SK-N-SH (cell line): ENCODE measurements at regions not wholly inside any gene's neighbourhood (a gene's known extent, or its start where the extent isn't known, plus 50 kb on each side); places are given as distances from the start of the nearest gene placed in this dataset.
A peak's percentile ranks its signal among the peaks of the same experiment; 100 is the strongest.

Experiments
- CTCF ChIA-PET: fragments of 300-600, 350-600 bp; formaldehyde crosslinking; extraction: SDS; loops from one replicate; lab custom pipeline; 2021; lab: Yijun Ruan, JAX
- POLR2A ChIA-PET: fragments of 350-600 bp; sonication (Branson Sonifier 250); formaldehyde crosslinking; extraction: SDS; loops from one replicate; lab custom pipeline; 2020; ENCODE audit warnings: antibody characterized with exemption, inconsistent platforms; lab: Yijun Ruan, JAX
- DNase-seq: peaks from one replicate; pipeline ENCODE4 v3.0.0; 2012
- H2AFZ ChIP-seq: fragments of 200-600 bp; sonication (generic); 2 replicates; pipeline ENCODE4 v1.8.1; 2016; ENCODE audit warnings: antibody characterized with exemption, mild to moderate bottlenecking, low read depth
- H3F3A ChIP-seq: fragments of 200-600 bp; sonication (generic); replicated peaks from 2 replicates; pipeline ENCODE3; 2016; ENCODE audit warnings: antibody characterized with exemption, mild to moderate bottlenecking; ENCODE audit not compliant: insufficient read depth
- H3K27ac ChIP-seq, 2 experiments: fragments of 200-500 bp in 1 of 2; fragments of 200-600 bp in 1 of 2; sonication (Bioruptor generic) in 1 of 2; sonication (generic), shearing (Covaris generic) in 1 of 2; 2 replicates each; pipeline versions ENCODE4 v1.5.1 to v1.6.1; 2014 to 2016; ENCODE audit warnings: low read depth in 2 of 2, inconsistent platforms in 1 of 2, low read length in 1 of 2, mild to moderate bottlenecking in 1 of 2, mixed read lengths in 1 of 2
- H3K27me3 ChIP-seq: fragments of 200-600 bp; sonication (generic), shearing (Covaris generic); 2 replicates; pipeline ENCODE4 v1.6.1; 2016; ENCODE audit warnings: mixed run types; ENCODE audit not compliant: insufficient read depth
- H3K36me3 ChIP-seq, 2 experiments: fragments of 200-500 bp in 1 of 2; fragments of 200-600 bp in 1 of 2; sonication (Bioruptor generic) in 1 of 2; sonication (generic) in 1 of 2; replicated peaks in 1 of 2; 2 replicates each; pipeline versions ENCODE3 to v1.5.1; 2014 to 2016; ENCODE audit warnings: low read length in 1 of 2, mild to moderate bottlenecking in 1 of 2; ENCODE audit not compliant: insufficient read depth in 2 of 2, control insufficient read depth in 1 of 2
- H3K4me1 ChIP-seq, 2 experiments: fragments of 200-500 bp in 1 of 2; fragments of 200-600 bp in 1 of 2; sonication (Bioruptor generic) in 1 of 2; sonication (generic), shearing (Covaris generic) in 1 of 2; 2 replicates each; pipeline versions ENCODE4 v1.5.1 to v1.6.1; 2014 to 2016; ENCODE audit warnings: low read depth in 1 of 2, low read length in 1 of 2, mixed run types in 1 of 2; ENCODE audit not compliant: insufficient read depth in 2 of 2, control insufficient read depth in 1 of 2
- H3K4me2 ChIP-seq: fragments of 200-600 bp; sonication (generic), shearing (Covaris generic); 2 replicates; pipeline ENCODE4 v1.6.1; 2017; ENCODE audit warnings: mixed run types
- H3K4me3 ChIP-seq, 2 experiments: fragments of 200-500 bp in 1 of 2; fragments of 200-600 bp in 1 of 2; sonication (Bioruptor generic) in 1 of 2; sonication (generic), shearing (Covaris generic) in 1 of 2; 2 replicates each; pipeline versions ENCODE4 v1.5.1 to v1.8.1; 2014 to 2016; ENCODE audit warnings: low read depth in 2 of 2, inconsistent platforms in 1 of 2, low read length in 1 of 2, mild to moderate bottlenecking in 1 of 2, mixed read lengths in 1 of 2, moderate library complexity in 1 of 2
- H3K79me2 ChIP-seq: fragments of 200-600 bp; sonication (generic); 2 replicates; pipeline ENCODE4 v1.8.1; 2017; ENCODE audit warnings: mild to moderate bottlenecking; ENCODE audit not compliant: insufficient read depth
- H3K9ac ChIP-seq: fragments of 200-600 bp; sonication (generic); 2 replicates; pipeline ENCODE4 v1.6.1; 2017; ENCODE audit warnings: mixed run types
- H3K9me2 ChIP-seq: fragments of 200-600 bp; sonication (generic); 2 replicates; pipeline ENCODE4 v1.6.1; 2017; ENCODE audit warnings: mixed run types
- H3K9me3 ChIP-seq: fragments of 200-600 bp; sonication (generic); 2 replicates; pipeline ENCODE4 v1.6.1; 2017; ENCODE audit warnings: mixed run types, mild to moderate bottlenecking, moderate library complexity
- H4K20me1 ChIP-seq: fragments of 200-600 bp; sonication (generic); 2 replicates; pipeline ENCODE4 v1.6.1; 2017; ENCODE audit warnings: mild to moderate bottlenecking, mixed run types; ENCODE audit not compliant: insufficient read depth
- CTCF ChIP-seq: fragments of 200-600 bp; sonication (generic); IDR thresholded peaks from 2 replicates; pipeline ENCODE4 v1.6.1; 2017; ENCODE audit warnings: antibody characterized with exemption, mild to moderate bottlenecking, moderate library complexity
- ELF1 ChIP-seq: IDR thresholded peaks from 2 replicates; pipeline ENCODE4 v1.4.0; 2012
- EP300 ChIP-seq, 2 experiments: IDR thresholded peaks; 2 replicates each; pipeline versions ENCODE4 v1.4.0 to v1.6.1; 2012; ENCODE audit warnings: borderline replicate concordance in 1 of 2, low read depth in 1 of 2, low read length in 1 of 2
- EZH2phosphoT487 ChIP-seq: fragments of 200-600 bp; sonication (generic); IDR thresholded peaks from 2 replicates; pipeline ENCODE4 v1.6.1; 2017; ENCODE audit warnings: low read depth, mixed run types, mild to moderate bottlenecking, antibody characterized with exemption, moderate library complexity, borderline replicate concordance
- FOSL2 ChIP-seq: IDR thresholded peaks from 2 replicates; pipeline ENCODE4 v1.4.0; 2012; ENCODE audit warnings: low read depth, mild to moderate bottlenecking, moderate library complexity, borderline replicate concordance
- FOXJ3 ChIP-seq: sonication (generic); formaldehyde crosslinking; IDR thresholded peaks from 2 replicates; pipeline ENCODE4 v1.5.1; 2020; ENCODE audit warnings: mild to moderate bottlenecking, missing genetic modification reagents
- FOXM1 ChIP-seq: IDR thresholded peaks from 2 replicates; pipeline ENCODE4 v1.4.0; 2012; ENCODE audit warnings: low read depth, mild to moderate bottlenecking
- GATA2 ChIP-seq: sonication (generic); formaldehyde crosslinking; IDR thresholded peaks from 2 replicates; pipeline ENCODE4 v1.5.0; 2020; ENCODE audit warnings: mild to moderate bottlenecking, missing genetic modification reagents
- IRF3 ChIP-seq: fragments of 150-350 bp; IDR thresholded peaks from 2 replicates; pipeline ENCODE4 v1.6.1; 2016; ENCODE audit warnings: mild to moderate bottlenecking, low read depth, low read length
- JUND ChIP-seq: IDR thresholded peaks from 2 replicates; pipeline ENCODE4 v1.4.0; 2012
- MAX ChIP-seq: IDR thresholded peaks from 2 replicates; pipeline ENCODE4 v1.4.0; 2012; ENCODE audit warnings: low read depth
- MEF2A ChIP-seq: IDR thresholded peaks from 2 replicates; pipeline ENCODE4 v1.4.0; 2012; ENCODE audit warnings: low read depth, borderline replicate concordance
- NFIC ChIP-seq: IDR thresholded peaks from 2 replicates; pipeline ENCODE4 v1.4.0; 2012; ENCODE audit warnings: borderline replicate concordance
- NRF1 ChIP-seq: IDR thresholded peaks from 2 replicates; pipeline ENCODE4 v1.6.1; 2012; ENCODE audit warnings: low read depth, mild to moderate bottlenecking, low read length
- POLR2AphosphoS5 ChIP-seq: IDR thresholded peaks from 2 replicates; pipeline ENCODE4 v1.6.1; 2012; ENCODE audit warnings: low read depth, low read length
- RCOR1 ChIP-seq: fragments of 150-350 bp; IDR thresholded peaks from 2 replicates; pipeline ENCODE4 v1.6.1; 2017; ENCODE audit warnings: antibody characterized with exemption, low read length
- RXRA ChIP-seq: IDR thresholded peaks from 2 replicates; pipeline ENCODE4 v1.4.0; 2012; ENCODE audit warnings: low read depth, mild to moderate bottlenecking, borderline replicate concordance
- TCF12 ChIP-seq: IDR thresholded peaks from 2 replicates; pipeline ENCODE4 v1.4.0; 2012
- TEAD4 ChIP-seq: IDR thresholded peaks from 2 replicates; pipeline ENCODE4 v1.4.0; 2012; ENCODE audit warnings: mild to moderate bottlenecking, borderline replicate concordance; ENCODE audit not compliant: insufficient read depth
- YY1 ChIP-seq: IDR thresholded peaks from 2 replicates; pipeline ENCODE4 v1.4.0; 2012; ENCODE audit warnings: low read depth, mild to moderate bottlenecking
- WGBS: methylation state at CpG from one replicate; pipeline ENCODE4 v1.1.6; 2017; ENCODE audit warnings: low lambda C conversion rate; 5-methylcytosine and 5-hydroxymethylcytosine counted together
- TF ChIP-seq, protein P1 (sequence below): IDR thresholded peaks from 2 replicates; pipeline ENCODE4 v1.4.0; 2012; ENCODE audit warnings: low read depth, borderline replicate concordance
- TF ChIP-seq, protein P2 (sequence below): IDR thresholded peaks from 2 replicates; pipeline ENCODE4; 2012

GRCh38 chr9:107707915-107708441, 218.4 kb upstream of the KLF4 start:
- ChIA-PET CTCF (no interaction called here), POLR2A (no interaction called here)
- Histone ChIP-seq H3F3A (peaks cover 7% of the 10 kb centered on the region), H3K79me2 (no peaks in the 10 kb centered on the region), H3K36me3 (no peaks in the 10 kb centered on the region), H3K4me3 (no peak overlapping the region), H3K9me3 (no peaks in the 10 kb centered on the region), H3K9ac (no peak overlapping the region), H3K27ac (peak overlapping the region in 1 of 2 experiments; percentile 74; a peak in 2 of 4 replicates), H3K9me2 (no peaks in the 10 kb centered on the region), H4K20me1 (no peaks in the 10 kb centered on the region), H2AFZ (no peak overlapping the region), H3K27me3 (no peaks in the 10 kb centered on the region), H3K4me1 (peaks cover 0 to 18% of the 10 kb centered on the region in 2 experiments; a peak in 2 of 4 replicates), H3K4me2 (peak overlapping the region; percentile 36; the same call in 1 of the 2 replicates)
- TF ChIP-seq JUND (peak; percentile 55), NRF1 (no peak), FOXJ3 (CRISPR knock-in tag) (no peak), GATA2 (CRISPR knock-in tag) (no peak), NFIC (peak; percentile 60), EZH2phosphoT487 (no peak), YY1 (peak; percentile 15; the same call in 1 of the 2 replicates), FOSL2 (peak; percentile 73)
- WGBS, result 47% methylated on average over 7 of the region's 7 CpGs
- no peak for DNase-seq

DNA sequence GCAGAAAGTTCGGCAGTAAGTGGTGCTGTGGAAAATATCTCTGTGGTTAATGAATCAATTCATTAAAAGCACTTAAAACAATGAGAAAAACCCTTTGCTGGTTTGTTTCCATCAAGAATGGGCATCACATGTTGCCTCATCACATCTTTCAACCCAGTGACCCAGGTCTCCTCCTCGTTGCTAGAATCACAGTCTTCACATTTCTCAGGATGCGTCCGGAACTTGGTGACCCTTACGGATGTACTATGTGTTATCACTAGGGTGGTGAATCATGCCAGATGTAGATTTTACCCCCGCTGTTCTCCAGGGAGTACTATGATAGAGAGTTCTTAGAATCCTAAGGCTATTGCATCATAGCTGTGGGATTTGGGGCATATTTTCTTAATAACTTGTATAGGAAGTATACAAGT, 217.9 kb upstream of the KLF4 start:
- no peaks in the 10 kb centered on the region for H3K27me3 ChIP-seq
- WGBS, result 0% methylated on average over 6 of the region's 6 CpGs
- no peak overlapping the region for H3K9ac ChIP-seq
- peaks cover 0 to 15% of the 10 kb centered on the region in 2 experiments; a peak in 2 of 4 replicates for H3K4me1 ChIP-seq
- no peaks in the 10 kb centered on the region for H3K79me2 ChIP-seq
- H3K9me3 ChIP-seq, result no peaks in the 10 kb centered on the region
- no peaks in the 10 kb centered on the region for H3K9me2 ChIP-seq
- peak overlapping the region in 1 of 2 experiments; percentile 74; a peak in 2 of 4 replicates for H3K27ac ChIP-seq
- ChIA-PET CTCF (no interaction called here), POLR2A (no interaction called here)
- H3F3A ChIP-seq, result peaks cover 7% of the 10 kb centered on the region
- DNase-seq, result no peak
- no peak overlapping the region for H3K4me3 ChIP-seq
- no peak overlapping the region for H2AFZ ChIP-seq
- H3K36me3 ChIP-seq, result no peaks in the 10 kb centered on the region
- H4K20me1 ChIP-seq, result no peaks in the 10 kb centered on the region
- peak overlapping the region; percentile 36; the same call in 1 of the 2 replicates for H3K4me2 ChIP-seq
- TF ChIP-seq IRF3, result no peak
- peak; percentile 71; the same call in 1 of the 2 replicates for TF ChIP-seq TEAD4
- peak; percentile 79; the same call in 1 of the 2 replicates for TF ChIP-seq RXRA
- no peak for TF ChIP-seq RCOR1
- TF ChIP-seq YY1, result no peak
- no peak for TF ChIP-seq MEF2A
- TF ChIP-seq MAX, result peak; percentile 16; the same call in 1 of the 2 replicates
- peak; percentile 42; the same call in 1 of the 2 replicates for TF ChIP-seq POLR2AphosphoS5
- TF ChIP-seq, protein P1, sequence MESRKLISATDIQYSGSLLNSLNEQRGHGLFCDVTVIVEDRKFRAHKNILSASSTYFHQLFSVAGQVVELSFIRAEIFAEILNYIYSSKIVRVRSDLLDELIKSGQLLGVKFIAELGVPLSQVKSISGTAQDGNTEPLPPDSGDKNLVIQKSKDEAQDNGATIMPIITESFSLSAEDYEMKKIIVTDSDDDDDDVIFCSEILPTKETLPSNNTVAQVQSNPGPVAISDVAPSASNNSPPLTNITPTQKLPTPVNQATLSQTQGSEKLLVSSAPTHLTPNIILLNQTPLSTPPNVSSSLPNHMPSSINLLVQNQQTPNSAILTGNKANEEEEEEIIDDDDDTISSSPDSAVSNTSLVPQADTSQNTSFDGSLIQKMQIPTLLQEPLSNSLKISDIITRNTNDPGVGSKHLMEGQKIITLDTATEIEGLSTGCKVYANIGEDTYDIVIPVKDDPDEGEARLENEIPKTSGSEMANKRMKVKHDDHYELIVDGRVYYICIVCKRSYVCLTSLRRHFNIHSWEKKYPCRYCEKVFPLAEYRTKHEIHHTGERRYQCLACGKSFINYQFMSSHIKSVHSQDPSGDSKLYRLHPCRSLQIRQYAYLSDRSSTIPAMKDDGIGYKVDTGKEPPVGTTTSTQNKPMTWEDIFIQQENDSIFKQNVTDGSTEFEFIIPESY, result no peak
- TF ChIP-seq JUND, result peak; percentile 73
- TF ChIP-seq TCF12, result peak; percentile 88
- no peak for TF ChIP-seq CTCF
- TF ChIP-seq, protein P2, sequence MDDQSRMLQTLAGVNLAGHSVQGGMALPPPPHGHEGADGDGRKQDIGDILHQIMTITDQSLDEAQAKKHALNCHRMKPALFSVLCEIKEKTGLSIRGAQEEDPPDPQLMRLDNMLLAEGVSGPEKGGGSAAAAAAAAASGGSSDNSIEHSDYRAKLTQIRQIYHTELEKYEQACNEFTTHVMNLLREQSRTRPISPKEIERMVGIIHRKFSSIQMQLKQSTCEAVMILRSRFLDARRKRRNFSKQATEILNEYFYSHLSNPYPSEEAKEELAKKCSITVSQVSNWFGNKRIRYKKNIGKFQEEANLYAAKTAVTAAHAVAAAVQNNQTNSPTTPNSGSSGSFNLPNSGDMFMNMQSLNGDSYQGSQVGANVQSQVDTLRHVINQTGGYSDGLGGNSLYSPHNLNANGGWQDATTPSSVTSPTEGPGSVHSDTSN, result peak; percentile 18
- no peak for TF ChIP-seq EZH2phosphoT487
- no peak for TF ChIP-seq NRF1
- no peak for TF ChIP-seq ELF1
- TF ChIP-seq FOXM1, result peak; percentile 74
- no peak for TF ChIP-seq FOXJ3 (CRISPR knock-in tag)
- peak in 1 of 2 experiments; percentile 65; a peak in 1 of 4 replicates for TF ChIP-seq EP300 (IDR thresholded peaks at IDR 0.05; ENCODE audit: borderline replicate concordance in 1 of 2, low read depth in 1 of 2, low read length in 1 of 2)
- no peak for TF ChIP-seq GATA2 (CRISPR knock-in tag)
- TF ChIP-seq FOSL2, result peak; percentile 65
